A673 (cell line): ENCODE measurements at regions not wholly inside any gene's neighbourhood (a gene's known extent, or its start where the extent isn't known, plus 50 kb on each side); places are given as distances from the start of the nearest gene placed in this dataset.

Experiments used
- CTCF ChIP-seq: fragments of 300-800, 200-600 bp; sonication (generic); conservative IDR thresholded peaks from 2 replicates; pipeline ENCODE4 v1.5.1; 2017; ENCODE audit warnings: low read depth, mild to moderate bottlenecking, antibody characterized with exemption, low read length, moderate library complexity, mixed read lengths
- EZH2 ChIP-seq: fragments of 200-600 bp; sonication (generic); IDR thresholded peaks from 2 replicates; pipeline ENCODE4 v1.6.1; 2017; ENCODE audit warnings: borderline replicate concordance, low read depth, mild to moderate bottlenecking, mixed read lengths, antibody characterized with exemption, low read length; ENCODE audit not compliant: poor library complexity, severe bottlenecking

GRCh38 chr5:43815497-43815896 lies 212.5 kb downstream of the NNT start:
- TF ChIP-seq CTCF (no peak), EZH2 (no peak)
